ENCODE measurements at regions not wholly inside any gene's neighbourhood (a gene's known extent, or its start where the extent isn't known, plus 50 kb on each side); places are given as distances from the start of the nearest gene placed in this dataset.

DNA sequence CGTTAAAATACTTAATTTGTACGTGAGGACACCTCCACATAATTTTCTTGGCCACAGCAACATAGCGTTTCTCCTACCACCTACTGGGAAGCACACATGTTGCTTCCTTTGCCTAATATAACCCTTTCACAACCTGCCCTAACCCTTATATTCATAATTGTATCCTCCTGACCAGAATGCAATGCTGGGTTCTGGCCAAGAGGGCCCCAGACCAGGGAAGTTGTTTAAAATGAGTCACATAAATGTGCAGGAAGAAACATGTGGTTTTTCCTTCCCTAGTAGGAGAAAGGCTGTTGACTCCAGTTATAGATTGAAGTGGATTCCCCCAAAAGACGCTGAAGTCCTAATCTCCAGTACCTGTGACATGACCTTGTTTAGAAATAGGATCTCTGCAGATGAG lies 187.3 kb downstream of the NUFIP1 start (continued):
- TF ChIP-seq, protein P1, sequence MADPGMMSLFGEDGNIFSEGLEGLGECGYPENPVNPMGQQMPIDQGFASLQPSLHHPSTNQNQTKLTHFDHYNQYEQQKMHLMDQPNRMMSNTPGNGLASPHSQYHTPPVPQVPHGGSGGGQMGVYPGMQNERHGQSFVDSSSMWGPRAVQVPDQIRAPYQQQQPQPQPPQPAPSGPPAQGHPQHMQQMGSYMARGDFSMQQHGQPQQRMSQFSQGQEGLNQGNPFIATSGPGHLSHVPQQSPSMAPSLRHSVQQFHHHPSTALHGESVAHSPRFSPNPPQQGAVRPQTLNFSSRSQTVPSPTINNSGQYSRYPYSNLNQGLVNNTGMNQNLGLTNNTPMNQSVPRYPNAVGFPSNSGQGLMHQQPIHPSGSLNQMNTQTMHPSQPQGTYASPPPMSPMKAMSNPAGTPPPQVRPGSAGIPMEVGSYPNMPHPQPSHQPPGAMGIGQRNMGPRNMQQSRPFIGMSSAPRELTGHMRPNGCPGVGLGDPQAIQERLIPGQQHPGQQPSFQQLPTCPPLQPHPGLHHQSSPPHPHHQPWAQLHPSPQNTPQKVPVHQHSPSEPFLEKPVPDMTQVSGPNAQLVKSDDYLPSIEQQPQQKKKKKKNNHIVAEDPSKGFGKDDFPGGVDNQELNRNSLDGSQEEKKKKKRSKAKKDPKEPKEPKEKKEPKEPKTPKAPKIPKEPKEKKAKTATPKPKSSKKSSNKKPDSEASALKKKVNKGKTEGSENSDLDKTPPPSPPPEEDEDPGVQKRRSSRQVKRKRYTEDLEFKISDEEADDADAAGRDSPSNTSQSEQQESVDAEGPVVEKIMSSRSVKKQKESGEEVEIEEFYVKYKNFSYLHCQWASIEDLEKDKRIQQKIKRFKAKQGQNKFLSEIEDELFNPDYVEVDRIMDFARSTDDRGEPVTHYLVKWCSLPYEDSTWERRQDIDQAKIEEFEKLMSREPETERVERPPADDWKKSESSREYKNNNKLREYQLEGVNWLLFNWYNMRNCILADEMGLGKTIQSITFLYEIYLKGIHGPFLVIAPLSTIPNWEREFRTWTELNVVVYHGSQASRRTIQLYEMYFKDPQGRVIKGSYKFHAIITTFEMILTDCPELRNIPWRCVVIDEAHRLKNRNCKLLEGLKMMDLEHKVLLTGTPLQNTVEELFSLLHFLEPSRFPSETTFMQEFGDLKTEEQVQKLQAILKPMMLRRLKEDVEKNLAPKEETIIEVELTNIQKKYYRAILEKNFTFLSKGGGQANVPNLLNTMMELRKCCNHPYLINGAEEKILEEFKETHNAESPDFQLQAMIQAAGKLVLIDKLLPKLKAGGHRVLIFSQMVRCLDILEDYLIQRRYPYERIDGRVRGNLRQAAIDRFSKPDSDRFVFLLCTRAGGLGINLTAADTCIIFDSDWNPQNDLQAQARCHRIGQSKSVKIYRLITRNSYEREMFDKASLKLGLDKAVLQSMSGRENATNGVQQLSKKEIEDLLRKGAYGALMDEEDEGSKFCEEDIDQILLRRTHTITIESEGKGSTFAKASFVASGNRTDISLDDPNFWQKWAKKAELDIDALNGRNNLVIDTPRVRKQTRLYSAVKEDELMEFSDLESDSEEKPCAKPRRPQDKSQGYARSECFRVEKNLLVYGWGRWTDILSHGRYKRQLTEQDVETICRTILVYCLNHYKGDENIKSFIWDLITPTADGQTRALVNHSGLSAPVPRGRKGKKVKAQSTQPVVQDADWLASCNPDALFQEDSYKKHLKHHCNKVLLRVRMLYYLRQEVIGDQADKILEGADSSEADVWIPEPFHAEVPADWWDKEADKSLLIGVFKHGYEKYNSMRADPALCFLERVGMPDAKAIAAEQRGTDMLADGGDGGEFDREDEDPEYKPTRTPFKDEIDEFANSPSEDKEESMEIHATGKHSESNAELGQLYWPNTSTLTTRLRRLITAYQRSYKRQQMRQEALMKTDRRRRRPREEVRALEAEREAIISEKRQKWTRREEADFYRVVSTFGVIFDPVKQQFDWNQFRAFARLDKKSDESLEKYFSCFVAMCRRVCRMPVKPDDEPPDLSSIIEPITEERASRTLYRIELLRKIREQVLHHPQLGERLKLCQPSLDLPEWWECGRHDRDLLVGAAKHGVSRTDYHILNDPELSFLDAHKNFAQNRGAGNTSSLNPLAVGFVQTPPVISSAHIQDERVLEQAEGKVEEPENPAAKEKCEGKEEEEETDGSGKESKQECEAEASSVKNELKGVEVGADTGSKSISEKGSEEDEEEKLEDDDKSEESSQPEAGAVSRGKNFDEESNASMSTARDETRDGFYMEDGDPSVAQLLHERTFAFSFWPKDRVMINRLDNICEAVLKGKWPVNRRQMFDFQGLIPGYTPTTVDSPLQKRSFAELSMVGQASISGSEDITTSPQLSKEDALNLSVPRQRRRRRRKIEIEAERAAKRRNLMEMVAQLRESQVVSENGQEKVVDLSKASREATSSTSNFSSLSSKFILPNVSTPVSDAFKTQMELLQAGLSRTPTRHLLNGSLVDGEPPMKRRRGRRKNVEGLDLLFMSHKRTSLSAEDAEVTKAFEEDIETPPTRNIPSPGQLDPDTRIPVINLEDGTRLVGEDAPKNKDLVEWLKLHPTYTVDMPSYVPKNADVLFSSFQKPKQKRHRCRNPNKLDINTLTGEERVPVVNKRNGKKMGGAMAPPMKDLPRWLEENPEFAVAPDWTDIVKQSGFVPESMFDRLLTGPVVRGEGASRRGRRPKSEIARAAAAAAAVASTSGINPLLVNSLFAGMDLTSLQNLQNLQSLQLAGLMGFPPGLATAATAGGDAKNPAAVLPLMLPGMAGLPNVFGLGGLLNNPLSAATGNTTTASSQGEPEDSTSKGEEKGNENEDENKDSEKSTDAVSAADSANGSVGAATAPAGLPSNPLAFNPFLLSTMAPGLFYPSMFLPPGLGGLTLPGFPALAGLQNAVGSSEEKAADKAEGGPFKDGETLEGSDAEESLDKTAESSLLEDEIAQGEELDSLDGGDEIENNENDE (IDR thresholded peaks at IDR 0.05; ENCODE audit: insufficient replicate concordance, low read length) = no peak
- TF ChIP-seq NANOG (IDR thresholded peaks at IDR 0.05; ENCODE audit: insufficient read depth, low read depth, low read length, poor library complexity, severe bottlenecking) = no peak
- TF ChIP-seq, protein P2, sequence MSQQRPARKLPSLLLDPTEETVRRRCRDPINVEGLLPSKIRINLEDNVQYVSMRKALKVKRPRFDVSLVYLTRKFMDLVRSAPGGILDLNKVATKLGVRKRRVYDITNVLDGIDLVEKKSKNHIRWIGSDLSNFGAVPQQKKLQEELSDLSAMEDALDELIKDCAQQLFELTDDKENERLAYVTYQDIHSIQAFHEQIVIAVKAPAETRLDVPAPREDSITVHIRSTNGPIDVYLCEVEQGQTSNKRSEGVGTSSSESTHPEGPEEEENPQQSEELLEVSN (IDR thresholded peaks at IDR 0.05) = no peak
- TF ChIP-seq KDM5A (IDR thresholded peaks at IDR 0.05; ENCODE audit: low read length) = no peak
